ENCODE measurements at regions not wholly inside any gene's neighbourhood (a gene's known extent, or its start where the extent isn't known, plus 50 kb on each side); places are given as distances from the start of the nearest gene placed in this dataset.

- TF ChIP-seq MYC (IDR thresholded peaks at IDR 0.05; ENCODE audit: low read depth, low read length) (no peak), CTCF (IDR thresholded peaks at IDR 0.05; ENCODE audit: low read depth, low read length) (no peak)
These were observed 474.1 kb upstream of the PRICKLE1 start for GRCh38 chr12:43063650-43064049.
